Coronary artery (tissue), 2 donors: ENCODE measurements at regions not wholly inside any gene's neighbourhood (a gene's known extent, or its start where the extent isn't known, plus 50 kb on each side); places are given as distances from the start of the nearest gene placed in this dataset.

Experiments used
- DNase-seq: peaks from one replicate; pipeline ENCODE4 v3.0.0-alpha.2; 2017; ENCODE audit warnings: low spot score
- H3K27ac ChIP-seq, 2 donors: fragments of 200-600 bp; sonication (generic); one replicate each; pipeline ENCODE4 v1.5.1; 2016 to 2019
- H3K4me3 ChIP-seq: fragments of 200-600 bp; sonication (generic); 2 replicates; pipeline ENCODE4 v1.5.1; 2016; ENCODE audit warnings: mild to moderate bottlenecking, moderate library complexity
- CTCF ChIP-seq: fragments of 200-600 bp; sonication (generic); IDR thresholded peaks from one replicate; pipeline ENCODE4 v1.5.1; 2019; ENCODE audit warnings: antibody characterized with exemption

DNA sequence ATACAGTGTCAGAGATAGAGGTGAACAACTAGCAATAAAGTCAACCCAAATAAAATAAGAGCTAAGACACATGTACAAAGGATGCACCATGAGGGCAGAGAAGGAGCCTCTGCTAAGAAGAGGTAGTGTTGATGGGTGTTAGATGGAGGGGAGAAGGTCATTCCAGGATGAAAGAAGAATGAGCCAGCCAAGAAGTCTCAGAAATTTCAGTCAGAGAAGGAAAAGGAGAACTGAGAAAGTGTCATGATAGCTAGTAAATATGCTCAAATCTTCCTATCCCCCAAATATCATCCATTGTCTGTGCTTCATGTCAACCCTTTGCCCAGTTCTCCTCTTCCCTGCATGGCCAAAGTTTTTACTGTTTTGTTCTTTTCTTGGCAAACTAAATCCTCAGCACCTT lies 225.2 kb upstream of the BTG1 start:
- DNase-seq = no peak
- Histone ChIP-seq H3K27ac (no peak overlapping the region), H3K4me3 (no peak overlapping the region)
- TF ChIP-seq CTCF = no peak

- DNase-seq = no peak
- TF ChIP-seq CTCF = no peak
- H3K4me3 ChIP-seq = no peak overlapping the region
- no peak overlapping the region for H3K27ac ChIP-seq
Measured at GRCh38 chr12:92369636-92370035, 224.0 kb upstream of the BTG1 start.

- Histone ChIP-seq H3K4me3 (no peak overlapping the region), H3K27ac (no peak overlapping the region)
- TF ChIP-seq CTCF = no peak
- no peak for DNase-seq
Measured at GRCh38 chr12:92369056-92369455, 223.4 kb upstream of the BTG1 start.

- no peak for DNase-seq
- H3K4me3 ChIP-seq = no peak overlapping the region
- no peak for TF ChIP-seq CTCF
- H3K27ac ChIP-seq = no peak overlapping the region
Measured at GRCh38 chr12:92365836-92366235, 220.2 kb upstream of the BTG1 start.

DNA sequence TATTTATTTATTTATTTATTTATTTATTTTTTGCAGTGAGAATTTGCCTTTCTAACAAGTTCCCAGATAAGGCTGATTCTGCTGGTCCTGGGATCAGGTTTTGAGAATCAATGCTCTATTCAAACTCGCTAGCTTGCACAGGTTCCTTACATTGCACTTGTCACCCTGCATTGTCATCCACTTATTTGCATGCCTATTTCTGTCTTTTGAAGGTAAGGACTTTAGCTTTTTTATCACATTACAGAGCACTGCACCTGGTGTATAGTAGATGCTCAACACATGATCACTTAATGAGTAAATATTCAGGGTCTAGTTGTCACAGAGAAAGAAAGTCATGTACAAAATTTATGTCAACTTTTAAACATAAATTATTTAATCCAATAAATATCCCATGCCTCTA lies 219.7 kb upstream of the BTG1 start:
- TF ChIP-seq CTCF = no peak
- Histone ChIP-seq H3K4me3 (no peak overlapping the region), H3K27ac (no peak overlapping the region)
- no peak for DNase-seq

DNA sequence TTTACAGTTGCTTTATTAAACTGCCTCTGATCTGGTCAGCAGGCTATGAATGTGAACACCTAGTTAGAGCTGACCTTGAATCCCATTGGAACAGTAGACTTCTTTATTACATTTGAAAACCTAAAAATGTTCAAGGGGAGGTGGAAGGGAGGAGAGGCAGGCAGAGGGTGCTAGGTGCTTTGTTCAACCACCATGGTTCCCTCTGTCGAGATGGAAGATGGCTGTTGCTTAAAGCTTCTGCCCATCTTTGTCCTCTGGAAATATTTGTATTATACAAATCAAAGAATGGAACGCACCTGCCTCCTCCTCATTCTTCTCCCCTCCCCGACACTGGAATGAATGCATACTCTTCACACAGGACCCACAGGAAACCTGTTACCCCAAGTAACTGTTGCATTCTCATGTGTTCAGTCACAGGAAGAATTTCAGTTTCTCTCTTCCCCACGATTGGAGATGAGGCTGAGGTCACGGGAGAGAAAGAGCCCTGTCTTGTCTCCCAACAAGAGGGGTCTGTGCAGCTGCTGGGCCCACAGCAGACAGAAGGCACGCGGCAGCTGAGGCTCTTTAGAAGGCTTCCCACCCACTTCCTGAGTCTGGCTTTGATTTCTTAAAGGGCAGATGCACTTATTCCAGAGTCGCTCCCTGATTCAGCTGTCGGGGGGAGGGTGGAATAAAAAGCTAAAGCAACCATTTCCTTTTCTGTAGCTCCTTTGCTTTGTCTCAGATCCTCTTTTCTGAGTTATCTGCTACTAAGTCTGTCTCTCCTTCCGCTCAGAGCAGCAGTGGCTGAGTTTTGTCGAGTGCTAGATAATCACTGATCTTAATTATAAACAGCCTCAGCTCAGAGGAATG lies 217.9 kb upstream of the BTG1 start:
- TF ChIP-seq CTCF = no peak
- DNase-seq = no peak
- peak overlapping the region in 1 of 2 donors; percentile 27 for H3K27ac ChIP-seq
- peak overlapping the region; percentile 42 for H3K4me3 ChIP-seq

DNA sequence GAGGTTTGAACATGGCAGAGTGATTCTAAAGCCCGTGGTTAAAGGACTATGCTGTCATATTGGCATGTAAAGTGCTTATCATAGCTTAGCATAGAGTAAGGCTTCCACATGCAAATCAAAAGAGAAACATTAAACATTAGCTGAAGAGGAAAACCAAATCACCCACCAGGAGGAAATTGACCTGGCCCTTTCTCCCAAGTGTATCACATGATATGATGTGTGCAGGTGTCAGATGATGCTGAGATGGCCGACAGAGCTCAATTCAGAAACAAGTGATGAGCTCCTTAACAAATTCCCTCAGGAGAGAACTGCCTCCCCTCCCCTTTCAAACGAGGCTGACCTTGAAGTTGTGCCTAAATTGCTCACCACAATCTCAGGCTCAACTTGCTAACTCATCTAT lies 217.1 kb upstream of the BTG1 start:
- TF ChIP-seq CTCF = no peak
- no peak for DNase-seq
- Histone ChIP-seq H3K4me3 (peak overlapping the region; percentile 42), H3K27ac (peak overlapping the region in 1 of 2 donors; percentile 27)
